ENCODE measurements at regions not wholly inside any gene's neighbourhood (a gene's known extent, or its start where the extent isn't known, plus 50 kb on each side); places are given as distances from the start of the nearest gene placed in this dataset.

- TF ChIP-seq ZFX (IDR thresholded peaks at IDR 0.05), result no peak
- TF ChIP-seq, protein P1, sequence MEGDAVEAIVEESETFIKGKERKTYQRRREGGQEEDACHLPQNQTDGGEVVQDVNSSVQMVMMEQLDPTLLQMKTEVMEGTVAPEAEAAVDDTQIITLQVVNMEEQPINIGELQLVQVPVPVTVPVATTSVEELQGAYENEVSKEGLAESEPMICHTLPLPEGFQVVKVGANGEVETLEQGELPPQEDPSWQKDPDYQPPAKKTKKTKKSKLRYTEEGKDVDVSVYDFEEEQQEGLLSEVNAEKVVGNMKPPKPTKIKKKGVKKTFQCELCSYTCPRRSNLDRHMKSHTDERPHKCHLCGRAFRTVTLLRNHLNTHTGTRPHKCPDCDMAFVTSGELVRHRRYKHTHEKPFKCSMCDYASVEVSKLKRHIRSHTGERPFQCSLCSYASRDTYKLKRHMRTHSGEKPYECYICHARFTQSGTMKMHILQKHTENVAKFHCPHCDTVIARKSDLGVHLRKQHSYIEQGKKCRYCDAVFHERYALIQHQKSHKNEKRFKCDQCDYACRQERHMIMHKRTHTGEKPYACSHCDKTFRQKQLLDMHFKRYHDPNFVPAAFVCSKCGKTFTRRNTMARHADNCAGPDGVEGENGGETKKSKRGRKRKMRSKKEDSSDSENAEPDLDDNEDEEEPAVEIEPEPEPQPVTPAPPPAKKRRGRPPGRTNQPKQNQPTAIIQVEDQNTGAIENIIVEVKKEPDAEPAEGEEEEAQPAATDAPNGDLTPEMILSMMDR (conservative IDR thresholded peaks at IDR 0.05), result no peak
Measured at GRCh38 chr2:9105601-9106337, 100.8 kb upstream of the ASAP2 start.

Data from C4-2B (cell line).